ENCODE measurements at regions not wholly inside any gene's neighbourhood (a gene's known extent, or its start where the extent isn't known, plus 50 kb on each side); places are given as distances from the start of the nearest gene placed in this dataset.

- Histone ChIP-seq H2BK12ac (ENCODE audit: low read length) (no peak overlapping the region), H3K4me1 (ENCODE audit: control insufficient read depth in 1 of 2, insufficient read depth in 2 of 2, low read length in 2 of 2) (peaks cover 0 to 3% of the 10 kb centered on the region in 2 experiments), H3K23ac (ENCODE audit: low read length) (no peak overlapping the region), H2AK5ac (ENCODE audit: low read length) (no peak overlapping the region), H3K36me3 (ENCODE audit: control insufficient read depth in 1 of 2, insufficient read depth in 2 of 2, low read length in 2 of 2) (no peaks in the 10 kb centered on the region), H2BK120ac (ENCODE audit: insufficient read depth, low read length, poor library complexity) (no peak overlapping the region), H3K9ac (ENCODE audit: low read length) (no peak overlapping the region), H4K12ac (ENCODE audit: low read depth, low read length) (no peak overlapping the region), H4K8ac (ENCODE audit: low read depth, low read length) (no peak overlapping the region), H3K27ac (ENCODE audit: low read depth, low read length) (no peak overlapping the region), H2BK5ac (ENCODE audit: low read depth, low read length, poor library complexity) (no peak overlapping the region), H3K4me3 (ENCODE audit: low read depth, low read length) (no peak overlapping the region), H3K79me1 (ENCODE audit: low read length) (no peaks in the 10 kb centered on the region), H3K27me3 (ENCODE audit: insufficient read depth, low read length) (no peaks in the 10 kb centered on the region), H4K91ac (ENCODE audit: low read depth, low read length) (no peak overlapping the region), H3K79me2 (ENCODE audit: control insufficient read depth, insufficient read depth, low read length, poor library complexity) (no peaks in the 10 kb centered on the region), H3K4ac (ENCODE audit: low read depth, low read length) (no peak overlapping the region), H3K4me2 (ENCODE audit: low read length) (no peak overlapping the region), H3K18ac (ENCODE audit: low read length) (no peak overlapping the region), H3K9me3 (ENCODE audit: insufficient read depth, low read depth, low read length) (no peaks in the 10 kb centered on the region), H2AFZ (ENCODE audit: insufficient read depth, low read length, poor library complexity) (no peak overlapping the region), H3K14ac (ENCODE audit: low read length) (no peak overlapping the region)
- no CpG with 5 or more reads among the region's 5 CpGs for WGBS (ENCODE audit: extremely low coverage, insufficient coverage, insufficient read length)
- no peak for DNase-seq
Observed at GRCh38 chr3:66158933-66159683, 61.7 kb upstream of the SLC25A26 start.

GRCh38 chr3:66154444-66154861 is 66.3 kb upstream of the SLC25A26 start:
- DNase-seq: no peak
- Histone ChIP-seq H3K4me2 (ENCODE audit: low read length) (no peak overlapping the region), H3K4me3 (ENCODE audit: low read depth, low read length) (no peak overlapping the region), H2BK120ac (ENCODE audit: insufficient read depth, low read length, poor library complexity) (no peak overlapping the region), H3K36me3 (ENCODE audit: control insufficient read depth in 1 of 2, insufficient read depth in 2 of 2, low read length in 2 of 2) (no peaks in the 10 kb centered on the region), H3K9ac (ENCODE audit: low read length) (no peak overlapping the region), H2AK5ac (ENCODE audit: low read length) (no peak overlapping the region), H2BK5ac (ENCODE audit: low read depth, low read length, poor library complexity) (no peak overlapping the region), H3K27me3 (ENCODE audit: insufficient read depth, low read length) (no peaks in the 10 kb centered on the region), H4K12ac (ENCODE audit: low read depth, low read length) (no peak overlapping the region), H3K79me2 (ENCODE audit: control insufficient read depth, insufficient read depth, low read length, poor library complexity) (no peaks in the 10 kb centered on the region), H3K9me3 (ENCODE audit: insufficient read depth, low read depth, low read length) (no peaks in the 10 kb centered on the region), H3K27ac (ENCODE audit: low read depth, low read length) (no peak overlapping the region), H3K4me1 (ENCODE audit: control insufficient read depth in 1 of 2, insufficient read depth in 2 of 2, low read length in 2 of 2) (peaks cover 0 to 2% of the 10 kb centered on the region in 2 experiments), H2AFZ (ENCODE audit: insufficient read depth, low read length, poor library complexity) (no peak overlapping the region), H4K8ac (ENCODE audit: low read depth, low read length) (no peak overlapping the region), H2BK12ac (ENCODE audit: low read length) (no peak overlapping the region), H3K79me1 (ENCODE audit: low read length) (no peaks in the 10 kb centered on the region), H3K4ac (ENCODE audit: low read depth, low read length) (no peak overlapping the region), H3K18ac (ENCODE audit: low read length) (no peak overlapping the region), H3K14ac (ENCODE audit: low read length) (no peak overlapping the region), H4K91ac (ENCODE audit: low read depth, low read length) (no peak overlapping the region), H3K23ac (ENCODE audit: low read length) (no peak overlapping the region)
- WGBS (ENCODE audit: extremely low coverage, insufficient coverage, insufficient read length): no CpG with 5 or more reads among the region's 9 CpGs

- Histone ChIP-seq H2BK5ac (ENCODE audit: low read depth, low read length, poor library complexity) (no peak overlapping the region), H3K9me3 (ENCODE audit: insufficient read depth, low read depth, low read length) (no peaks in the 10 kb centered on the region), H4K8ac (ENCODE audit: low read depth, low read length) (no peak overlapping the region), H3K4ac (ENCODE audit: low read depth, low read length) (no peak overlapping the region), H2BK12ac (ENCODE audit: low read length) (no peak overlapping the region), H3K27me3 (ENCODE audit: insufficient read depth, low read length) (no peaks in the 10 kb centered on the region), H4K12ac (ENCODE audit: low read depth, low read length) (no peak overlapping the region), H3K79me2 (ENCODE audit: control insufficient read depth, insufficient read depth, low read length, poor library complexity) (no peaks in the 10 kb centered on the region), H3K4me1 (ENCODE audit: control insufficient read depth in 1 of 2, insufficient read depth in 2 of 2, low read length in 2 of 2) (peaks cover 0 to 2% of the 10 kb centered on the region in 2 experiments), H2AFZ (ENCODE audit: insufficient read depth, low read length, poor library complexity) (no peak overlapping the region), H3K9ac (ENCODE audit: low read length) (no peak overlapping the region), H3K4me2 (ENCODE audit: low read length) (no peak overlapping the region), H3K27ac (ENCODE audit: low read depth, low read length) (no peak overlapping the region), H3K23ac (ENCODE audit: low read length) (no peak overlapping the region), H3K79me1 (ENCODE audit: low read length) (no peaks in the 10 kb centered on the region), H3K14ac (ENCODE audit: low read length) (no peak overlapping the region), H4K91ac (ENCODE audit: low read depth, low read length) (no peak overlapping the region), H3K18ac (ENCODE audit: low read length) (no peak overlapping the region), H2BK120ac (ENCODE audit: insufficient read depth, low read length, poor library complexity) (no peak overlapping the region), H3K36me3 (ENCODE audit: control insufficient read depth in 1 of 2, insufficient read depth in 2 of 2, low read length in 2 of 2) (no peaks in the 10 kb centered on the region), H2AK5ac (ENCODE audit: low read length) (no peak overlapping the region), H3K4me3 (ENCODE audit: low read depth, low read length) (no peak overlapping the region)
- DNase-seq: peak; percentile 71 to 89
- WGBS (ENCODE audit: extremely low coverage, insufficient coverage, insufficient read length): no CpG with 5 or more reads among the region's 25 CpGs
Observed at GRCh38 chr3:66153481-66154443, 67.0 kb upstream of the SLC25A26 start.

GRCh38 chr3:66152336-66152735 is 68.5 kb upstream of the SLC25A26 start:
- Histone ChIP-seq H3K9me3 (ENCODE audit: insufficient read depth, low read depth, low read length) (no peaks in the 10 kb centered on the region), H3K4me1 (ENCODE audit: control insufficient read depth in 1 of 2, insufficient read depth in 2 of 2, low read length in 2 of 2) (peaks cover 0 to 2% of the 10 kb centered on the region in 2 experiments), H3K4me3 (ENCODE audit: low read depth, low read length) (no peak overlapping the region), H2AK5ac (ENCODE audit: low read length) (no peak overlapping the region), H3K79me1 (ENCODE audit: low read length) (no peaks in the 10 kb centered on the region), H3K14ac (ENCODE audit: low read length) (no peak overlapping the region), H2AFZ (ENCODE audit: insufficient read depth, low read length, poor library complexity) (no peak overlapping the region), H3K27ac (ENCODE audit: low read depth, low read length) (no peak overlapping the region), H3K9ac (ENCODE audit: low read length) (no peak overlapping the region), H2BK12ac (ENCODE audit: low read length) (no peak overlapping the region), H3K4me2 (ENCODE audit: low read length) (no peak overlapping the region), H3K23ac (ENCODE audit: low read length) (no peak overlapping the region), H4K12ac (ENCODE audit: low read depth, low read length) (no peak overlapping the region), H3K18ac (ENCODE audit: low read length) (no peak overlapping the region), H4K8ac (ENCODE audit: low read depth, low read length) (no peak overlapping the region), H4K91ac (ENCODE audit: low read depth, low read length) (no peak overlapping the region), H3K36me3 (ENCODE audit: control insufficient read depth in 1 of 2, insufficient read depth in 2 of 2, low read length in 2 of 2) (no peaks in the 10 kb centered on the region), H2BK120ac (ENCODE audit: insufficient read depth, low read length, poor library complexity) (no peak overlapping the region), H2BK5ac (ENCODE audit: low read depth, low read length, poor library complexity) (no peak overlapping the region), H3K79me2 (ENCODE audit: control insufficient read depth, insufficient read depth, low read length, poor library complexity) (no peaks in the 10 kb centered on the region), H3K27me3 (ENCODE audit: insufficient read depth, low read length) (no peaks in the 10 kb centered on the region), H3K4ac (ENCODE audit: low read depth, low read length) (no peak overlapping the region)
- WGBS (ENCODE audit: extremely low coverage, insufficient coverage, insufficient read length): no CpG with 5 or more reads among the region's 2 CpGs
- no peak for DNase-seq

All from trophoblast cell (in vitro differentiated cells and primary cell).